GM12878 (cell line): ENCODE measurements at regions not wholly inside any gene's neighbourhood (a gene's known extent, or its start where the extent isn't known, plus 50 kb on each side); places are given as distances from the start of the nearest gene placed in this dataset.
A peak's percentile ranks its signal among the peaks of the same experiment; 100 is the strongest.

Experiments used
- ATF7 ChIP-seq: fragments of 450-650 bp; IDR thresholded peaks from 2 replicates; pipeline ENCODE4 v1.6.1; 2016; ENCODE audit warnings: low read depth, mild to moderate bottlenecking
- CBX3 ChIP-seq: fragments of 200-600 bp; sonication (generic); IDR thresholded peaks from 2 replicates; pipeline ENCODE4 v1.6.1; 2016; ENCODE audit warnings: low read depth, borderline replicate concordance
- CTCF ChIP-seq, 3 experiments: IDR thresholded peaks in 2 of 3; conservative IDR thresholded peaks in 1 of 3; 2 replicates each; pipeline ENCODE4 v1.5.1; 2011; ENCODE audit warnings: low read depth in 3 of 3, low read length in 3 of 3, mild to moderate bottlenecking in 3 of 3, control low read depth in 2 of 3, moderate library complexity in 2 of 3, inconsistent platforms in 1 of 3, mixed read lengths in 1 of 3; ENCODE audit not compliant: control insufficient read depth in 2 of 3, insufficient read depth in 1 of 3; ENCODE audit errors: extremely low read depth in 1 of 3
- DPF2 ChIP-seq: fragments of 450-650 bp; IDR thresholded peaks from 2 replicates; pipeline ENCODE4 v1.6.1; 2017; ENCODE audit warnings: mild to moderate bottlenecking
- FOXM1 ChIP-seq: IDR thresholded peaks from 2 replicates; pipeline ENCODE4 v1.6.1; 2012; ENCODE audit warnings: low read depth, mild to moderate bottlenecking, inconsistent platforms, low read length, moderate library complexity
- IRF4 ChIP-seq: IDR thresholded peaks from 2 replicates; pipeline ENCODE4 v1.6.1; 2011; ENCODE audit warnings: low read depth, low read length
- JUND ChIP-seq: IDR thresholded peaks from 2 replicates; pipeline ENCODE4 v1.6.1; 2012; ENCODE audit warnings: low read depth, mild to moderate bottlenecking, low read length, improper control_type of control experiment, moderate library complexity
- KLF5 ChIP-seq: fragments of 450-650 bp; IDR thresholded peaks from 2 replicates; pipeline ENCODE4 v1.6.1; 2014; ENCODE audit warnings: mild to moderate bottlenecking; ENCODE audit not compliant: partially characterized antibody
- NBN ChIP-seq: fragments of 450-650 bp; IDR thresholded peaks from 2 replicates; pipeline ENCODE4 v1.6.1; 2016
- PKNOX1 ChIP-seq: fragments of 450-650 bp; IDR thresholded peaks from 2 replicates; pipeline ENCODE4 v1.6.1; 2016; ENCODE audit warnings: mild to moderate bottlenecking
- RFX5 ChIP-seq: IDR thresholded peaks from 2 replicates; pipeline ENCODE4 v1.6.1; 2011; ENCODE audit warnings: low read depth, low read length, improper control_type of control experiment
- SIX5 ChIP-seq: IDR thresholded peaks from 2 replicates; pipeline ENCODE4 v1.6.1; 2011; ENCODE audit warnings: mild to moderate bottlenecking, low read depth, low read length, moderate library complexity; ENCODE audit not compliant: severe bottlenecking
- SMC3 ChIP-seq: IDR thresholded peaks from 2 replicates; pipeline ENCODE4 v1.6.1; 2011; ENCODE audit warnings: low read length, improper control_type of control experiment, borderline replicate concordance
- TARDBP ChIP-seq: IDR thresholded peaks from 2 replicates; pipeline ENCODE4 v1.6.1; 2016; ENCODE audit warnings: borderline replicate concordance
- TCF12 ChIP-seq: IDR thresholded peaks from 2 replicates; pipeline ENCODE4 v1.6.1; 2011; ENCODE audit warnings: low read depth, mild to moderate bottlenecking, low read length
- TCF3 ChIP-seq: IDR thresholded peaks from 2 replicates; pipeline ENCODE4 v1.6.1; 2012; ENCODE audit warnings: low read depth, mild to moderate bottlenecking, low read length, borderline replicate concordance; ENCODE audit not compliant: insufficient read depth
- USF1 ChIP-seq: IDR thresholded peaks from 2 replicates; pipeline ENCODE4 v1.6.1; 2011; ENCODE audit warnings: borderline replicate concordance, low read depth, mild to moderate bottlenecking, moderate library complexity, mixed read lengths, low read length; ENCODE audit not compliant: insufficient read depth; ENCODE audit errors: extremely low read length
- USF2 ChIP-seq: IDR thresholded peaks from 2 replicates; pipeline ENCODE4 v1.6.1; 2011; ENCODE audit warnings: low read depth, low read length, improper control_type of control experiment, borderline replicate concordance
- ZBED1 ChIP-seq: IDR thresholded peaks from 2 replicates; pipeline ENCODE4 v1.6.1; 2016; ENCODE audit warnings: borderline replicate concordance
- ZBTB11 ChIP-seq: fragments of 450-650 bp; formaldehyde crosslinking; IDR thresholded peaks from 2 replicates; pipeline ENCODE4 v1.5.0; 2022; ENCODE audit warnings: mild to moderate bottlenecking, missing genetic modification characterization

GRCh38 chr4:144547678-144548298 lies 98.2 kb upstream of the HHIP start (continued):
- TF ChIP-seq FOXM1 (peak; percentile 41; the same call in 1 of the 2 replicates), TARDBP (no peak), ZBED1 (no peak), ATF7 (peak; percentile 55; the same call in 1 of the 2 replicates), SIX5 (no peak), NBN (0 out of 2 replicates have a peak, but pooled peaks have one; percentile 28), KLF5 (no peak), TCF3 (no peak), USF2 (no peak), SMC3 (no peak), ZBTB11 (CRISPR knock-in tag) (no peak), JUND (0 out of 2 replicates have a peak, but pooled peaks have one; percentile 51), DPF2 (peak; percentile 98), USF1 (no peak), PKNOX1 (no peak), IRF4 (peak; percentile 85; the same call in 1 of the 2 replicates), CBX3 (no peak), RFX5 (no peak), TCF12 (no peak), CTCF (IDR thresholded peaks at IDR 0.05 in 2 of 3, conservative IDR thresholded peaks at IDR 0.05 in 1 of 3; ENCODE audit: control insufficient read depth in 2 of 3, extremely low read depth in 1 of 3, insufficient read depth in 1 of 3, low read depth in 3 of 3, low read length in 3 of 3) (no peak)
